Thyroid gland (tissue), 4 donors: ENCODE measurements at regions not wholly inside any gene's neighbourhood (a gene's known extent, or its start where the extent isn't known, plus 50 kb on each side); places are given as distances from the start of the nearest gene placed in this dataset.

Source experiments
- POLR2A ChIP-seq, 2 donors: fragments of 450-650 bp; IDR thresholded peaks; one replicate each; pipeline ENCODE4 v1.6.1; 2017; ENCODE audit warnings: antibody characterized with exemption in 2 of 2, mild to moderate bottlenecking in 2 of 2, moderate library complexity in 1 of 2
- TF ChIP-seq, protein P1 (sequence below), 6 experiments: fragments of 200-600 bp in 3 of 6; fragments of 450-650 bp in 3 of 6; sonication (generic) in 3 of 6; IDR thresholded peaks; one replicate each; pipeline ENCODE4 v1.5.1; 2016 to 2019; ENCODE audit warnings: antibody characterized with exemption in 6 of 6, mild to moderate bottlenecking in 2 of 6, inconsistent platforms in 1 of 6, moderate library complexity in 1 of 6

DNA sequence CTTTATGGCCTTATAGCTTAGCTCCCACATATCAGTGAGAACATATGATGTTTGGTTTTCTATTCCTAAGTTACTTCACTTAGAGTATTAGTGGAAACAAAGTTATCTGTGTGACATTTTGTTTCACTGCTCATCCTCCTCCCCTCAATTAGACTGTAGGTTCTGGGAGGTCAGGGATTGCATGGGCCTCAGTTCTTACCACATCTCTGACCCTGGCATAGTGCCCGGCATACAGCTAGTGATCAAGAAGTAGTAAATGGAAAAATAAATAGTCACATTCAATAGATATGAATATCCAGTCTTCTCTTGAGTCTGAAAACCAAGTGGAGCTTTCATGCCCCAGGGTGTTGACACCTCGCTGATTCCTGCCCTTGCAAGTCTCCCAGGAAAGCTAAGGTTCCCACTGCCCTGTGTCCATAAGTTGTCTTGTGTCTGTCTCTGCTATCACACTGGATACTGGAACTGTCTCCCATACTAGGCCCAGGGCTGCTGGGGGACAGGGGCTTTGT is 249.5 kb upstream of the TSHZ3 start:
- TF ChIP-seq, protein P1, sequence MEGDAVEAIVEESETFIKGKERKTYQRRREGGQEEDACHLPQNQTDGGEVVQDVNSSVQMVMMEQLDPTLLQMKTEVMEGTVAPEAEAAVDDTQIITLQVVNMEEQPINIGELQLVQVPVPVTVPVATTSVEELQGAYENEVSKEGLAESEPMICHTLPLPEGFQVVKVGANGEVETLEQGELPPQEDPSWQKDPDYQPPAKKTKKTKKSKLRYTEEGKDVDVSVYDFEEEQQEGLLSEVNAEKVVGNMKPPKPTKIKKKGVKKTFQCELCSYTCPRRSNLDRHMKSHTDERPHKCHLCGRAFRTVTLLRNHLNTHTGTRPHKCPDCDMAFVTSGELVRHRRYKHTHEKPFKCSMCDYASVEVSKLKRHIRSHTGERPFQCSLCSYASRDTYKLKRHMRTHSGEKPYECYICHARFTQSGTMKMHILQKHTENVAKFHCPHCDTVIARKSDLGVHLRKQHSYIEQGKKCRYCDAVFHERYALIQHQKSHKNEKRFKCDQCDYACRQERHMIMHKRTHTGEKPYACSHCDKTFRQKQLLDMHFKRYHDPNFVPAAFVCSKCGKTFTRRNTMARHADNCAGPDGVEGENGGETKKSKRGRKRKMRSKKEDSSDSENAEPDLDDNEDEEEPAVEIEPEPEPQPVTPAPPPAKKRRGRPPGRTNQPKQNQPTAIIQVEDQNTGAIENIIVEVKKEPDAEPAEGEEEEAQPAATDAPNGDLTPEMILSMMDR (IDR thresholded peaks at IDR 0.05): no peak
- no peak for TF ChIP-seq POLR2A (IDR thresholded peaks at IDR 0.05)
